Left lobe of liver (tissue), 2 donors: ENCODE measurements at regions not wholly inside any gene's neighbourhood (a gene's known extent, or its start where the extent isn't known, plus 50 kb on each side); places are given as distances from the start of the nearest gene placed in this dataset.

Experiments used
- ATAC-seq: fragments of 200-7000 bp; cut with Tn5 transposase; one replicate; pipeline ENCODE4 v1.9.1; 2020; ENCODE audit warnings: mild to moderate bottlenecking, moderate library complexity
- DNase-seq: peaks from one replicate; pipeline ENCODE4 v3.0.0-alpha.2; 2020; ENCODE audit warnings: low spot score
- donor health status: DM: no; HTN: no; CAD: no; lungs with moderate emphysema.
- donor health status: DM: no; HTN: yes; CAD: no.

GRCh38 chr21:19326531-19327319, 923.1 kb upstream of the TMPRSS15 start:
- DNase-seq (no peak), ATAC-seq (no peak)

DNA sequence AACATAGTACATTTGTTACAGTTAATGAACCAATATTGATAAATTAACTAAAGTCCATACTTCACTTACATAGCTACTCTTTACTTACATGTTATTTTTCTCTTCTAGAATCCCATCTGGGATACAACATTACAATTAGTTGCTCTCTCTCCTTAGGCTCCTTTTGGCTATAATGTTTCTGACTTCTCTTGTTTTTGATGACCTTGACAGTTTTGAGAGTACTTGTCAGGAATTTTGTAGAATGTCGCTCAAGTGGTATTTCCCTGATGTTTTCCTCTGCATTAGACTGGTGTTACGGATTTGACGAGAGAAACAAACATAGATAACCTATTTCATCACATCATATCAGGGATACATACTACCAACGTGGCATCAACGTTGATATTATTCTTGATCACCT, 925.4 kb upstream of the TMPRSS15 start:
- no peak for ATAC-seq

GRCh38 chr21:19340303-19340702, 936.7 kb upstream of the TMPRSS15 start:
- DNase-seq (no peak), ATAC-seq (no peak)

More for the DNA sequence above, 925.4 kb upstream of the TMPRSS15 start:
- DNase-seq: no peak

- DNase-seq: no peak
- ATAC-seq: no peak
Measured at GRCh38 chr21:19340954-19341353, 937.4 kb upstream of the TMPRSS15 start.

- DNase-seq: no peak
Measured at GRCh38 chr21:19343711-19344110, 940.1 kb upstream of the TMPRSS15 start.

GRCh38 chr21:19350286-19350685, 946.7 kb upstream of the TMPRSS15 start:
- DNase-seq (no peak), ATAC-seq (no peak)

More at GRCh38 chr21:19343711-19344110, 940.1 kb upstream of the TMPRSS15 start:
- ATAC-seq: no peak

GRCh38 chr21:19353256-19353655, 949.7 kb upstream of the TMPRSS15 start:
- DNase-seq (no peak), ATAC-seq (no peak)

GRCh38 chr21:19368944-19369343, 965.4 kb upstream of the TMPRSS15 start:
- no peak for DNase-seq
- no peak for ATAC-seq

DNA sequence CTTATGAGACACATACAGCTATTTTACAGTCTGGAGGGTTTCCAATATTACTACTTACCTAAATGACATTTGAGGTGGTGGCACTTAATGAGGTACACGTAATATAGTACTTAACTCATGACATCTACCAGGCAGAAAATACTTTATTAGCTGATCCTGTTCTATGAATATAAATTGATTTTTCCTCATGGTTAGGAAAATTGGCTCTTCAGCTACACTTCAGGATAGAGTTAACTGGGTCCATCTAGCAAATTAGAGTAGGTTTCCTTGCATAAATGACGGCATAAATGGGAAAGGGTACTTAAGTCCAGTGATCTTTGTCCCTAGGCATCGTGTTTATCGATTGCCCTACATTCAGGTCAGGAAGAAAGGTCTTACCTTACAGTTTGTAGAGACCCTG, 988.8 kb upstream of the TMPRSS15 start:
- DNase-seq (no peak), ATAC-seq (no peak)

DNA sequence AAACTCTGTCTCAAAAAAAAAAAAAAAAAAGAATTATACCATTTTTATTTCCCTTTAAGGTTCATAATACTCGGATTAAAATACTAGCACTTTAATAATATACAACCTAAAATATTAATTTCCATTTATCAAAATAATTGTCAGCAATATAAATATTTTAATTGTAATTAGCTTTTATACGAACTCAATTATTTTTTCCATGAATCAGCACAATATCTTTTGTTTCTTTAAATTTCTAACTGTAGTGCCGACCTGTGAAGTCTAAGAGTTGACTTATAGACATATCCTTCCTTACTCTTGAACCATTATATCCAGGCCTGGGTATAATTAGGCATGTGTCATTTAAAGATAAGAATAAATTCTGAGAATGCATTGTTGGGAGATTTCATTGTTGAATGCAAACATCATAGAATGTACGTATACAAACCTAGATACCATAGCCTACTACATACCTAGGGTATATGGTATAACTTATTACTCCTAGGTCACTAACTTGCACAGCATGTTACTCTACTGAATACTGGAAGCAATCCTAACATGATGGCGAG, 996.7 kb upstream of the TMPRSS15 start:
- no peak for DNase-seq
- ATAC-seq: no peak

DNA sequence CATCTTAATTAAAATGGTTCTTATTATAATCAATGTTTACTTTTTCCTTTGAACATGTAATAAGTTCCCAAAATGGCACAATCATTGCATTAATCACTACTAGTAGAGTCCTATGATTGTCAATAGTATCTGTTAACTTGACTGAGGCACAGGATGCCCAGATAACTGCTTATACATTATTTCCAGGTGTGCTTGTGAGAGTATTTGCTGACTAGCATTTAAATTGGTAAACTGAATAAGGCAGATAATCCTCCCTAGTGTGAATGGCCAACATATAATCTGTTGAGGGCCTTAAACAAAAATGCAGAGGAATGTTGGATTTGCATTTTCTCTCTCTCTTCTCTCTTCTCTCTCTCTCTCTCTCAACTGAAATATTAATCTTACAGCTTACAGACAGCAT, 999.3 kb upstream of the TMPRSS15 start:
- ATAC-seq (no peak), DNase-seq (no peak)

GRCh38 chr21:19405326-19405725, 1001.7 kb upstream of the TMPRSS15 start:
- ATAC-seq: no peak
- no peak for DNase-seq

DNA sequence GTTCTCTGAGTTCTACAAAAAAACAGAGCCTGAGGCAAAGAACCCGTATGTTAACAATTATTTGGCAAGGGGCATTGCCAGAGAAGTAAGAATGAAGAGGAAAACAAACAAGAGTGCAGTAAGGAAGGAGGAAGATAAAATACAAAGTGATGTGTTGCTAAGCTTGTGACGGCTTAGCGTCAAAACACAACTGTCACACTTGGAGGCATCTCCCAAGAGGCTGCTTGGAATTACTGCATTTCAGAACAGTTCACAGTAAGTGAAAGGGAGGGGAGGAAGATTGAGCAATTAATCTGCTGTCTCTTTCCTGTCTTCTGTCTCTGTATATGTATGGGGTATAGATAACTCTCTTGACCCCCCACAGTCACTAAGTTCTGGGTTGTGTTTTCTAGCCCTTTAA, 1017.0 kb upstream of the TMPRSS15 start:
- no peak for ATAC-seq
- no peak for DNase-seq

- no peak for ATAC-seq
- DNase-seq: no peak
Measured at GRCh38 chr21:19433623-19434022, 1030.0 kb upstream of the TMPRSS15 start.

DNA sequence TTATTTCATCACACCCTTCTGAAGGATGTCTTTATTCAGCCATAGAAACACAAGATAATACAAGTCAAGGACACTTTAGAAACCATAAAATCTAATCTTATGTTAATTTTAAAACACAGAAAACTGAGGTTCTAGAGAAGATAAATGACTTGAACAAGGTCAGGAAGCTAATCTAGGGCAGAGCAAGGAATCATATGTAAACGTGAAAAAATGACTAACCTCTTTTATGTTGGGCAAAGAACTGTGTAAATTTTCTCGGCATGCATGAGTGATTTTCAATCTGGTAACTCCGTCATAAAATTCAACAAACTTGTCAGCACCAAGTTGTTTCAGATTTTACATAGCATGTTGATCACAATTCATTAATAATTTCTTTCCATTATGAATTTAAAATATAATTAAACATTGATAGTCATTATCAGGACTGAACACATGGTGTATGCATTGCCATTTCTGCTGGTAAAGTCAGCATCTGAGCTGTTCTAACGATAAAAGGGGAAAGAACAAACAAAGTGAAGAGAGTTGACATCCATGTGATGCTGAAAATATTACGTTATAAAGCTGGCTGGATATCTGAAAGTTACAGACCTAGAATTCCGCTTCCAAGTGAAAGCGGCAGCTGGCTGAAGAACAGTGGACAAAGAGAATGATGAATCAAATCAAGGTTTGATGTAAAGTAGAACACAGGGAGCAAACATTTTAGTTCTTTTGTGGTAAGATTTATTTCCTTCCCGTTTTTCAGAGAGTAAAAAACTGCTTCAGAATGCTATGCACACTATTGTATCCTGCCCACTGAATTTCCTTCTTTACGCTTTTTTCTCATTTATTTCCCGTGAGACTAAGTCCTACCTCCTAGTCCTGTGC, 1037.4 kb upstream of the TMPRSS15 start:
- DNase-seq: no peak

DNA sequence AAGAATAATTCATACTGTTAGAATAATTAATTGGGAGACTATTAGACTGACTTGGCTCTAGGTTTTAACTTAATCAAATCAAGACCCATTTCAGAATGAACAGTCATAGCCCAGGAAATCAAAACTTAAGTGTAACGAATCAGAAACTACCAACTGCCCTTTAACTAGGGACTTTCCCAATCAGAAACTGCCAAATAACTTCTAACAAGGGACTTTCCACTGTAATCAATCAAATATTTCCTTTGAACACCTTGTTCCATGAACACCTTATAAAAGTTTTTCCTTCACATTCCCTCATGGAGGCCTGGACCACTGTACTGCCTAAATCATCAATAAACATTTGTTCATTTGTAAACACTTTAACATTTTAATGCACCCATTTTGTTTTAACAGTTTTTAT, 1054.7 kb upstream of the TMPRSS15 start:
- no peak for ATAC-seq

More for the DNA sequence above, 1037.4 kb upstream of the TMPRSS15 start:
- no peak for ATAC-seq

GRCh38 chr21:19461481-19462205, 1058.1 kb upstream of the TMPRSS15 start:
- DNase-seq (no peak), ATAC-seq (no peak)

More for the DNA sequence above, 1054.7 kb upstream of the TMPRSS15 start:
- no peak for DNase-seq

GRCh38 chr21:19463966-19464365, 1060.4 kb upstream of the TMPRSS15 start:
- DNase-seq (no peak), ATAC-seq (no peak)

- ATAC-seq (no peak), DNase-seq (no peak)
Measured at GRCh38 chr21:19468991-19469715, 1065.6 kb upstream of the TMPRSS15 start.

- DNase-seq (no peak), ATAC-seq (no peak)
Measured at GRCh38 chr21:19475525-19475924, 1071.9 kb upstream of the TMPRSS15 start.
